Panc1 (cell line): ENCODE measurements at regions not wholly inside any gene's neighbourhood (a gene's known extent, or its start where the extent isn't known, plus 50 kb on each side); places are given as distances from the start of the nearest gene placed in this dataset.

Source experiments
- CTCF ChIP-seq: fragments of 450-650 bp; IDR thresholded peaks from 2 replicates; pipeline ENCODE4 v1.5.1; 2017; ENCODE audit warnings: mild to moderate bottlenecking
- POLR2AphosphoS5 ChIP-seq: IDR thresholded peaks from 2 replicates; pipeline ENCODE4 v1.6.1; 2012; ENCODE audit warnings: mild to moderate bottlenecking, low read depth, low read length, moderate library complexity

GRCh38 chr14:97887690-97888089, 1090.5 kb downstream of the VRK1 start:
- TF ChIP-seq CTCF (no peak), POLR2AphosphoS5 (no peak)
